ENCODE measurements at regions not wholly inside any gene's neighbourhood (a gene's known extent, or its start where the extent isn't known, plus 50 kb on each side); places are given as distances from the start of the nearest gene placed in this dataset.
"Not testable (repeated sequence)": the region's sequence is repeated elsewhere in the genome, so short reads cannot be mapped to it uniquely, and the experiment has no call there.

DNA sequence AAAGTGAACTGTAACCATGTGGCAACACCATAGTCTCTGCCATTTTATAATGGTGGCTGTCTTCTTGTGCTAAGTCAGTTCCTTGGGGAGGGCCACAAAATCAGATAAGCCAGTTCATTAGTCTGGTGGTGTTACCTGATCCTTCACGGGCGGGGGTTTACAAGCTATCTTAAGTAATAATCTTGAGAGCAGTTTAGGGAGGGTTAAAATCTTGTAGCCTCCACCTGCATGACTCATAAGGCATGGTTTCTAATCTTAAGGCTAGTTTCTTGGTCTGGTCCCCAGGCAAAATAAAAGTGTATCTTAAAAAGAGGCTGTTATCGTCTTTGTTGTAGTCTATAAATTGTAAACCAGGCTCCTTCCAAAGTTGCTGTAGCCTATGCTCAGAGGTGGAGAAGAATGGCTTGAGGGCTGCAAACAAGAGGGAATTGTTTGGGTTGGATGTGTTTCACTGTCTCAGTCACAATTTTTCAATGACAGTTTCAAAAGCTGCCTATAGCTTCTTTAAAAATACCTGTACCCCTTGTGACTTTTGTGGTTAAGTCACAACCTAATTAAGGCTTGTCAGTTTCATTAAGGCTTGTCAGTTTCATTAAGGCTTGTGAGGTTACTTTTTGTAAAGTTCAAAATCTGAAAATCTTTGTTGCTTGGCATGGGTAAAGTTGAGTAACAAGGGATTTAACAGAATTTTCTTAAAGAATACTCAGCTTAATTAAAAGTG lies 135.7 kb downstream of the RPS4Y2 start:
- DNase-seq (ENCODE audit: low spot score): no peak

DNA sequence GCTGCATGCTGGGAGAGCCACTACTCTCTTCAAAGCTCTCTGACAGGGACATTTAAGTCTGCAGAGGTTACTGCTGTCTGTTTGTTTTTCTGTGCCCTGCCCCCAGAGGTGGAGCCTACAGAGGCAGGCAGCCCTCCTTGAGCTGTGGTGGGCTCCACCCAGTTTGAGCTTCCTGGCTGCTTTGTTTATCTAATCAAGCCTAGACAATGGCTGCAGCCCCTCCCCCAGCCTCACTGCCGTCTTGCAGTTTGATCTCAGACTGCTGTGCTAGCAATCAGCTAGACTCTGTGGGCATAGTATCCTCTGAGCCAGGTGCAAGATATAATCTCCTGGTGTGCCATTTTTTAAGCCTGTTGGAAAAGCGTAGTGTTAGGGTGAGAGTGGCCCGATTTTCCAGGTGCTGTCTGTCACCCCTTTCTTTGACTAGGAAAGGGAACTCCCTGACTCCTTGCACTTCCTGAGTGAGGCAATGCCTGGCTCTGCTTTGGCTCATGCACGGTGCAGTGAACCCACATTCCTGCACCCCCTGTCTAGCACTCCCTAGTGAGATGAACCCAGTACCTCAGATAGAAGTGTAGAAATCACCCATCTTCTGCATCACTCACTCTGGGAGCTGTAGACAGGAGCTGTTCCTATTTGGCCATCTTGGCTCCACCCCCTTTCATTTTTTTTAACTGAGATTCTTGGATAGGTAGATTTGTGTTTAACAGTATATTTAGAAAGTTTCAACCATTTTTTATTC lies 169.6 kb downstream of the RPS4Y2 start:
- DNase-seq (ENCODE audit: low spot score): not testable (repeated sequence)

DNA sequence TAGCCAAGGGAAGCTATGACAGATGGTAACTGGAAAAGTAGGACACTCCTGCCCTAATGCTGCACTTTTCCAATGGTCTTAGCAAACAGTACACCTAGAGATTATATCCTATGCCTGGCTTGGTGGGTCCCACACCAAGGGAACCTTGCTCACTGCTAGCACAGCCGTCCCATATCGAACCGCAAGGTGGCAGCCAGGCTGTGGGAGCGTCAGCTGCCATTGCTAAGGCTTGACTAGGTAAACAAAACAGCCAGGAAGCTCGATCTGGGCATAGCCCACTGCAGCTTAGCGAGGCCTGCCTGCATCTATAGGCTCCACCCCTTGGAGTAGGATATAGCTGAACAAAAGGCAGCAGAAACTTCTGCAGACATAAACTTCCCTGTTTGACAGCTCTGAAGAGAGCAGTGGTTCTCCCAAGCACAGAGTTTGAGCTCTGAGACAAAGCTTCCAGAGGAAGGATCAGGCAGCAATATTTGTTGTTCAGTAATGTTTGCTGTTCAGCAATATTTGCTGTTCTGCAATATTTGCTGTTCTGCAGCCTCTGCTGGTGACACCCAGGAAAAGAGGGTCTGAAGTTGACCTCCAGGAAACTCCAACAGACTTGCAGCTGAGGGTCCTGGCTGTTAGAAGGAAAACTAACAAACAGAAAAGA lies 173.9 kb downstream of the RPS4Y2 start:
- DNase-seq (ENCODE audit: low spot score): peak; percentile 1

DNA sequence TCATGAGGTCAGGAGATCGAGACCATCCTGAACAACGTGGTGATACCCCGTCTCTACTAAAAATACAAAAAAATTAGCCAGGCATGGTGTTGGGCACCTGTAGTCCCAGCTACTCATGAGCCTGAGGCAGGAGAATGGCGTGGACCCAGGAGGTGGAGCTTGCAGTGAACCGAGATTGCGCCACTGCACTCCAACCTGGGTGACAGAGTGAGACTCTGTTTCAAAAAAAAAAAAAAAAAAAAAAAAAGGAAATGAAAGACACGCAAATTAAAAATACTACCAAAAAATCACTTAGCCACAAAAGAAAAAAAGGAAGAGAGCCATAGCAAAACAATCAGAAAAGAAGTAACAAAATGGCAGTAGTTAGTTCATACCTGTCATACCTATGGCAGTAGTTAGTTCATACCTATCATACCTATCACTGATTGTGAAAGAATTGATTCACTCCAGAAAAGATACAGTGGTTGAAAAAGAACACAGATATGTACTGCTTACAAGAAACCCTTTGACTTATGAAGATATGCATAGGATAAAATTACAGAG lies 180.9 kb downstream of the RPS4Y2 start:
- not testable (repeated sequence) for DNase-seq (ENCODE audit: low spot score)

DNA sequence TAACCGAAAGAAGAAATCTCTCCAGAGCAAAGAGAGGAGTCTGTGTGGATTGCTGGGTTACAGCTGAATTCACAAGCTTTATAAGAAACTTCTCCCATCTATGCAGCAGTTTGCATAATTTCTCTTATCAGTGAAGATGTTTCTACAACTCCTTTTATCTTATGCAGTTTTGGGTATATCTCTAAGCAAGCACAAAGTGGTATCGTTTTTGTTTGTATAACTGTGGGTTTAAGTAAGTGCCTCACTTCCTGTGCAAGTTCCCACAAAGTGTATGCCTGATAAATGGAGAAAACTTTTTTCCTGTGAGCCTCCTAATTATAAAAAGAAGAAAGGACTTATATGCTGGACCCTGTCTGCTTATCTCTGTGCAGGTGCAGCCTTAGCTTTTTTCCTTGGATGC lies 205.6 kb downstream of the RPS4Y2 start:
- DNase-seq (ENCODE audit: low spot score): no peak

DNA sequence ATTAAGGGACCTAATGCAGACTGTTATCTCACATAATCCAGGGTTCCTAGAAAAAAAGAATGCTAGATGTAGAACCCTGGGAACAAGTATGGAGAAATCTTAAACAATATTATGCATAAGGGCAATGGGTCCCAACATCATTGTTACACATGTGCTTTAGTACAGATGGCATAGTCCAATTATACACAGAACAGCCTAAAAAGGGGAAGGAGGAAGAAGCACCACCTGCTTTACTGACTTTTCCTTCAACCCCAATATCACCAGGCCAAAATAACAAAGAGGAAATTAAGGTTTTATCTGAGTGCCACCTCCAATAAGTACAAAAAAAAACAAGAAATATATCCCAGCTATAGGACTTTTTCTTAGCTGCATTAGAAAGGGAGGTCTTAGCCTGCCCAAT lies 211.9 kb downstream of the RPS4Y2 start:
- no peak for DNase-seq (ENCODE audit: low spot score)

DNA sequence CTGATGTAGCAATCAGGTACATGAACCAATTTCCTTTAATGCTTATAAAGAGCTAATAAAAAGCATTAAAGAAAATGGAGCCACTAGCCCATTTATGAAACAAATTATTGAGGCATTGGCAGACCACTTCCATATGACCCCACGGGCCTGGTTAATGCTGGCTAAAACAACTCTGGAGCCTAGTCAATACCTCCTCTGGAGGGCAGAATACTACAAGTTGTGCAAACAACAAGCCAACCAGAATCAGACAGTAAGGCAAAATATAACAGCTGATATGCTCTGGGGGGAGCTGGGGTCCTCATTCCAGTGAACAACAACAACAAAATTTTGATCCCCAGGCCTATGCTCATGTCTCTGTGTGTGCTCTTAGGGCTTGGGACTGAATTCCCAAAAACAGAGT lies 212.3 kb downstream of the RPS4Y2 start:
- no peak for DNase-seq (ENCODE audit: low spot score)

DNA sequence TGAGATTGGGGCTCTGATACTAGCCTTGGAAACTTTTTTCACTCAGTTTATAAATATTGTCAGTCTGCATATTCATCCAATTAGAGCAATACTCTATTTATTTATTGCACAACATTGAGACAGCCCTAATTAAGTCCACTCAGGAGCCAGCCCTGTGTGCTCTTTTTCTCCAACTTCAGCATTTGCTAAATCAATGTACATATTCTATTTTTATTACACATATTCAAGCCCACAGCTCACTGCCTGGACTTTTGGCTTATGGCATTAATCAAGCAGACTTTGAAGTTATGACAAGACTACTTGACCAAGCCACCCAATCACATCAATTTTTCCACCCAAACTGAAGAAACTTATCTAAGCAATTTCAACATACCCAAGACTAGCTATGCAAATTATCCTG lies 215.5 kb downstream of the RPS4Y2 start:
- no peak for DNase-seq (ENCODE audit: low spot score)

DNA sequence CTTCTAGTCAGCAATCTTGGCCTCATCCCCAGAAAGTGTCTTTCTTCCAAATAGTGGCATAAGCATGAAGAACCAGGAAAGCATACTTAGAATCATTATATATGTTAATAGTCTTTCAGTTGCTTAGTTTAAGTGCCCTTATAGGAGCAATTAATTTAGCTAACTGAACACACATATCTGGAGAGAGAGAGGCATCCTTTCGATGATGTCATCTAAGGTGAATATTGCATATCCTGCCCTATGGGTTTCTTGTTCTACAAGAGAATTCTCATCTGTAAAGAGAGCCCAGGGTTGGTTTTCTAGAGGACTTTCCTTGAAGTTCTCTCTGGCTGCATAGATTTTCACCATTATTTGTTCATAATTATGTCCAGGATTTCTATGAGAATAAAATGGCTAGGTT lies 230.1 kb downstream of the RPS4Y2 start:
- DNase-seq (ENCODE audit: low spot score): no peak

DNA sequence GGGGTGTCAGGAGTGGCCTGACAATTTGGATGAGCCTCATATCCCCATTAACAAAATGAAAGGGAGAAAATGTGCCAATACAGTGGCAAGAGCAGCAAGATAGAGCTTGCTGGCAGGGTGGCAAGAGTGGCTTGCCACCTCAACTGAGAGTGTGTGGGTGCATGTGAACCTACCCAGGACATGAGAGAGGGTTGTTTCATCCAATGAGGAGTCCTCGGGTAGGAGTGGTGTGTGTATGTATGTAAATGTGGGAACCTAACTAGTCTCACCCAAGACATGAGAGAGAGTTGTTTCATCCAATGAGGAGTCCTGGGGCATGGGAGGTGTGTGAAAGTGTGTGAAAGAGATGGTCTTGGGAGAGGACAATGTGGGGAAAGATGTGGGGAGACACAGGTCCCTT lies 234.2 kb downstream of the RPS4Y2 start:
- DNase-seq (ENCODE audit: low spot score): no peak

DNA sequence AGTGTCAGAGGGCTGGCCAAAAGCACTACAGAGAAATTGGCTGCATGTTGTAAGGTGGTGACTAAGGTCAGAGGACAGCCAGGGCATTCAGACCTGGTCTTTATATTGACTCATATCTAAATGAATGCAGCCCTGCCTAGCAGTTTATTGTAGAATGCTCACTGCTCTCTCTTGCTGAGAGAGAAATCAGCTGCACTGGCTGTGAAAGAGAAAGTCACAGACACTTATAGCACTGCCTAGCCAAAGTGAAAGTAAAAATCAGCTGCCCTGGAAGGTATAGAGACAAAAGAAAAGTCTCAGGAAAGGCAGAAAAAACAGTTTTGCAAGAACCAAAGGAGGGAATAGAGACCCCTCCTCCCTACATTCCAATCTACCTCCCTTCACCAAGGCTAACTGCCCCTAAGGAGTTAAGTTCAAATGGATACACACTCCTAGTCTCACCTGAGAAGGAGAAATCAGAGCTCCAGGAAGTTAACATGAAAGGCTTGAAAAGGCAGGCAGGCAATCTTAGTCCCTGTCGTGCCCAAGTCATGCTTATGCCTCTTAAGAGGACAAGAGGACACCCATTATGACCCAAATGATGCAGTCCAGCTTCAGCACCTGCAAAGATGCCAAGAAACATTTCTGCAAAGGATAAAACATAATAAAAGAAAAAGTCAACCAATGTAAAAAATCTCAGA lies 235.1 kb downstream of the RPS4Y2 start:
- DNase-seq (ENCODE audit: low spot score): no peak

DNA sequence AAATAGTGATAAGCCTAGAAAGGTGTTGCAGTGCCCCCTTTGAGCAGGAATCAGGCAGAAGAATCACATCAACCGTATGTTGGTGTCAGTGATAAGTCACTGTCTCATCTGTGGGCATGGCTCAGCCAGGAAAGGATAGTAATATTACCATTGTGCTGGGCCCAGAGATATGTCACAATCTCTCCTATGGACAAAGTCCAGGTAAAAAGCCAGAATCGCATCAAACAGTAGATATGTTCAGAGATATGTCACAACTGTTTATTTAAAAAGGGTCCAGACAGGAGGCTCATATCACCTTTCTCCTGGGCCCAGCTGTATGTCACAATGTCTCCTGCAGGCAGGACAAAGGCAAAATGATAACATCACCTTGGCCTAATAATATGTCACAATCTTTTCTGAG lies 241.4 kb downstream of the RPS4Y2 start:
- DNase-seq (ENCODE audit: low spot score): no peak

DNA sequence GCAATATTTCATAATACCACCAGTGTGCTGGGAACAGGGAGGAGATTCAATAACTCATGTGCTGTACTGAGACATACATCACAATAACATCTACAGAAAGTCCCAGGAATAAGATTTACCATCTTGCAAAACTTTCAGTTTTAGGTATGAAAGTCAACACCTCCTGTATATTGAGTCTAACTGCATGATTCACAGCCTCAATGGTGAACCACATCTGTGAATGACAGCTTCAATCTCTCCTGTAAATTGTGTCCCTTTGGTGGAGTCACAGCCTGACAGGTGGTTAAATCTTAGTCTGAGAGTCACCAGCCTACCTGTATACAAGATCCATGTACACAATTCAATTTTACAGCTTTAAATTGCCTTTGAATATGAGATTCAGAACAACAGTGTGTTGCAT lies 242.1 kb downstream of the RPS4Y2 start:
- no peak for DNase-seq (ENCODE audit: low spot score)

DNA sequence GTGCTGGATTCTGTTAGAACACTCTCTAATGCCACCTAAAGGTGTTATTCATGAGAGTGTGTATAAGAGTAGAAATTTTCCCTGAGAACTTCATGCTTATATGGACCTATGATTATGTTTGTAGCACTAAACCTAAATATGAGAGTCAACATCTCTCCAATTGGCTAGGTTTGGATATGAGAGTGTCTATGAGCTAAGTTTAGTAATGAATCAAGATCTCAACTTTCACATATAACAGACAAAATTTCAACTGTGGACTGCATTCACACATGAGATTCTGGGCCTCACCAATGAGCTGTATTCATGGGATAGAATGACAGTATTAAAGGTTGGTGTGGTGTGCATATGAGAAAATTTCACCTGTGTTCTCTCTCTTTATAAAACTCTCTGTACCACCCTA lies 242.6 kb downstream of the RPS4Y2 start:
- DNase-seq (ENCODE audit: low spot score): no peak

DNA sequence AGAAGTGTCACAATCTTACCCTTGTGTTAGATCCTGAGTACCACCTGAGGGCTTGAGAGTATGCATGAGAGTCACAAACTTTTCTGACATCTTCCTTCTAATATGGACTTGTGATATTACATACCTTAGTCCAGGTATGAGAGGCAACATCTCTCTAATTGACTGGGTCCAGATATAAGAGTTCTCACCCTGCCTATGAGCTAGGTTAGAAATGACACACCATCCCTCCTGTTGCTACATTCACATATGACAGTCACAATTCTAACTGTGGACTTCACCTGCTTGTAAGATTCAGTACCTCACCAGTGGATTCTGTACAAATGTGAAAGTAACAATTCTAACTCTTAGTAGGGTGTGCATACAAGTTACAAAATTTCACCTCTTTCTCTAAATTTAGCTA lies 245.2 kb downstream of the RPS4Y2 start:
- DNase-seq (ENCODE audit: low spot score): no peak

DNA sequence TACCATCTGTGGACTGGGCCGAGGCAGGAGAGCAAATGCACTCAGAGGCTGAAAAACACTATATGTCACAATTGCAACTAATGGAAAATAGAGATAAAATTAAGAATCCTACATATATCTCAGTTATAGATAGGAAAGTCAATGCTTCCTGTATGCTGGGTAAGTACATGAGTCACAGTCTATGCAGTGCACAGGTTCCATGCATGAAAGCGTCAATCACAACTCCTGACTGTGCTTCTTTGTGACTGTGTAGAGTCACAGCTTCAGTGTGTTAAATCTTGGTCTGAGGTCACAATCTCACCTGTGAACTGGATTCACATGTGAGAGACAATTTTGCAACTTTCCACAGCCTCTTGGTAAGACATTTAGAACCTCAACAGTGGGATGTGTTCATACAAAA lies 247.2 kb downstream of the RPS4Y2 start:
- no peak for DNase-seq (ENCODE audit: low spot score)

DNA sequence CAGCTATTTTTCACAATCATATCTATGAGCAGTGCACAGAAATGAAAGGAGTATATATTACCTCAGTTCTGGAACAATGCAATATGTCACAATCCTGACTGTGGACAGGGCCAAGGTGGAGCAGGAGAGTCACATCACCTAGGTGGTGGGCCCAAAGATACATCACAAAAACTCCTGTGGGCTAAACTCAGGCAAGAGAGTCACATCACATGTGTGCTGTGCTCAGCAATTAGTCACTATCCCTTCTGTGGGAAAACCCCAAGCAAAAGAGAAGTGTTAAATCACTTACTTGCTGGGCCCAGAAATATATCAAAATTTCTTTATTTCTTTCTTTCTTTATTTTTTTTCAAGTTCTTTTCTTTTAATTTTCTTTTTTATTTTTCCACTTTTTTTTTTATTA lies 249.6 kb downstream of the RPS4Y2 start:
- no peak for DNase-seq (ENCODE audit: low spot score)

DNA sequence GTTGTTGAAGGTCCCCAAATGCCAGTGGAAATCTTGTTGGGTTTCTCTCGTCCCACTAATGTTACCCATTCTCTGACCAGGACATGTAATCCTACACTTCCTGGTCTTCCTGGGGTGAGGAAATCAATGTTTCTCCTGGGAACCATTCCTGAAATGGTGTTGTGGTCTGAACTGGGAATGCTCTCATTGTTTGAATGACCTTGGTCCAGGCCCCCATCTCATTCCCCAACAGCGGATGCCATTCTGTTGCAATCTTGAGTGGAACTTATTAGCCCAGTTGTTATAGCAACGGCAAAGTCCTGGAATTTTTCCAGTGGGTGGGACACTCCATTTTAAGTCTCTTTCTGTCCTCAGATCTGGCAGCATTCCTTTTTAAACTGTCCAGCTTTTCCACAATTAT lies 265.9 kb downstream of the RPS4Y2 start:
- no peak for DNase-seq (ENCODE audit: low spot score)

DNA sequence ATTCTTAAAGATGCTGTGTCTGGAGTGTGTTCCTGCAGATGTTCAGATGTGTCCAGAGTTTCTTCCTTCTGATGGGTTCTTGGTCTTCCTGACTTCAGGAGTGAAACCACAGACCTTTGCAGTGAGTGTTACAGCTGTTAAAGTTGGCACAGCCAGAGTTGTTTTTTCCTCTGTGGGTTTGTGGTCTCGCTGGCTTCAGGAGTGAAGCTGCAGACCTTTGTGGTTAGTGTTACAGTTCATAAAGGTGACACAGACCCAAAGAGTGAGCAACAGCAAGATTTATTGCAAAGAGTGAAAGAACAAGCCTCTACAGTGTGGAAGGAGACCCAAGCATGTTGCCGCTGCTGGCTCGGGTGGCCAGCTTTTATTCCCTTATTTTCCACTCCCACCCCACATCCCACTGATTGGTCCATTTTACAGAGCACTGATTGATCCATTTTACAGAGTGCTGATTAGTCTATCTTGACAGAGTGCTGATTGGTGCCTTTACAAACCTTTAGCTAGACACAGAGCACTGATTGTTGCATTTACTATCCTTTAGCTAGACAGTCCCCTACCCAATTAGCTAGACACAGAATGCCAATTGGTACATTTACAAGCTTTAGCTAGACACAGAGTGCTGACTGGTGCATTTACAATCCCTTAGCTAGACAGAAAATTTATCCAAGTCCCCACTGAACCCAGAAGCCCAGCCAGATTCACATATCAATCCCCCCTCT lies 266.6 kb downstream of the RPS4Y2 start:
- peak; percentile 2 for DNase-seq (ENCODE audit: low spot score)

DNA sequence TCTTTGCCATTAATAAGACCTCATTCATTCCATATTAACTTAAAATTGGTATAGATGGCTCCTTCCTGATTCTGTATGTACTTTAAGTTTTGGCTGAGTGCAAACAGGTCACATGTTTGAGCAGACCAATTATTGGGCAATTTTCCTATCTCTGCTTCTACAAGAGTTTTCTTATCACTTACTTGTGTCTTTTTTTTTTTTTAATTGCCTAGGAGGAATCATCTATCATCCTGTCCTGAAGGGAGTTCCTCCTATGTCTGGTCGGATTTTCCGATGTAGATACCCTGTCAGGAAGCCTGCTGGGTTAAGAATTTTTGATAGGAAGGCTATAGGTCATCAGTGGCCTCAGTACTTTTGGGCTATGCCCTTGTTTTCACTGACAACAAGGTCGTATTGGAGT lies 268.0 kb downstream of the RPS4Y2 start:
- DNase-seq (ENCODE audit: low spot score): no peak

DNA sequence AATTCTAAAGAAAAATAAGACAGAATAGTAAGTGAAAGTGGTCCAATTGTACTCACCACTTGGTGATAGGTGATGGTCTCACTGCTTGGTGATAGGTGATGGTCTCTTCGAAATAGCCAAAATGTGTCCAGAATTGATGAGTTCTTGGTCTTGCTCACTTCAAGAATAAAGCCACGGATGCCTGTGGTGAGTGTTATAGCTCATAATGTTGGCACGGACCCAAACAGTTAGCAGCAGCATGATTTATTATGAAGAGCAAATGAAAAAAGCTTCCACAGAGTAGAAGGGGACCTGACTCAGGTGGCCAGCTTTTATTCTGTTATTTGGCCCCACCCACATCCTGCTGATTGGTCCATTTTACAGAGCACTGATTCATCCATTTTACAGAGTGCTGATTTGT lies 272.6 kb downstream of the RPS4Y2 start:
- DNase-seq (ENCODE audit: low spot score): no peak

DNA sequence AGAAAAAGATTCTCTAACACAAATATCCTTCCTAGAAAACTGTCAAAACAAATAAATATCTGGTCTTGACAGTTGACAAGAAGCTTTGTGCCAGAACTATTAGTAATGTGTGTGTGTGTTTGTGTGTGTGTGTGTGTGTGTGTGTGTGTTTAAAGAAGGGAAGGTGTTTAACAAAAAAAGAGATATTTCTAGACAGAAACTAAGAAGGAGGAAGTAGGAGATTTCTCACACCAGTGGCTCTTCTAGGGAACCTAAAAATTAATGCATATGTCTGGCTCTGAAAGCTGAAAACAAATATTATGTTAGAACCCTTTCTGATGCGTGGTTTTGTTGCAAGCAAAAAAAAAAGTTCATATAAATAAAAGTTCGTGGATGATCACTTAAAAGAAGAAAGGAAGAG lies 277.5 kb downstream of the RPS4Y2 start:
- no peak for DNase-seq (ENCODE audit: low spot score)
